ENCODE measurements at regions not wholly inside any gene's neighbourhood (a gene's known extent, or its start where the extent isn't known, plus 50 kb on each side); places are given as distances from the start of the nearest gene placed in this dataset.
"Not testable (repeated sequence)": the region's sequence is repeated elsewhere in the genome, so short reads cannot be mapped to it uniquely, and the experiment has no call there.

- DNase-seq, result no peak
Observed at GRCh38 chr3:178329936-178330335, 206.3 kb upstream of the KCNMB2 start.

- no peak for DNase-seq
Observed at GRCh38 chr3:178334239-178334638, 202.0 kb upstream of the KCNMB2 start.

GRCh38 chr3:178336336-178336735, 199.9 kb upstream of the KCNMB2 start:
- no peak for DNase-seq

GRCh38 chr3:178340506-178340905, 195.7 kb upstream of the KCNMB2 start:
- DNase-seq, result no peak

- no peak for DNase-seq
Observed at GRCh38 chr3:178341636-178342035, 194.6 kb upstream of the KCNMB2 start.

GRCh38 chr3:178342111-178342510, 194.1 kb upstream of the KCNMB2 start:
- DNase-seq, result no peak

GRCh38 chr3:178343433-178344038, 192.7 kb upstream of the KCNMB2 start:
- DNase-seq, result no peak

- no peak for DNase-seq
Observed at GRCh38 chr3:178345944-178346343, 190.3 kb upstream of the KCNMB2 start.

GRCh38 chr3:178348561-178349217, 187.5 kb upstream of the KCNMB2 start:
- not testable (repeated sequence) for DNase-seq

GRCh38 chr3:178349218-178349596, 187.0 kb upstream of the KCNMB2 start:
- DNase-seq, result not testable (repeated sequence)

GRCh38 chr3:178350763-178351162, 185.5 kb upstream of the KCNMB2 start:
- peak; percentile 50 for DNase-seq

- peak; percentile 95 for DNase-seq
Observed at GRCh38 chr3:178352326-178353005, 183.8 kb upstream of the KCNMB2 start.

- peak; percentile 57 for DNase-seq
Observed at GRCh38 chr3:178353006-178353694, 183.1 kb upstream of the KCNMB2 start.

- DNase-seq, result peak; percentile 17
Observed at GRCh38 chr3:178359728-178360127, 176.5 kb upstream of the KCNMB2 start.

GRCh38 chr3:178363048-178363447, 173.2 kb upstream of the KCNMB2 start:
- not testable (repeated sequence) for DNase-seq

- DNase-seq, result no peak
Observed at GRCh38 chr3:178367817-178368617, 168.2 kb upstream of the KCNMB2 start.

GRCh38 chr3:178369006-178369405, 167.2 kb upstream of the KCNMB2 start:
- no peak for DNase-seq

- DNase-seq, result peak; percentile 14
Observed at GRCh38 chr3:178369811-178370210, 166.4 kb upstream of the KCNMB2 start.

GRCh38 chr3:178370387-178370786, 165.8 kb upstream of the KCNMB2 start:
- no peak for DNase-seq

GRCh38 chr3:178381555-178381954, 154.7 kb upstream of the KCNMB2 start:
- peak; percentile 88 for DNase-seq

- peak; percentile 81 for DNase-seq
Observed at GRCh38 chr3:178381971-178382448, 154.2 kb upstream of the KCNMB2 start.

GRCh38 chr3:178382449-178383061, 153.7 kb upstream of the KCNMB2 start:
- peak; percentile 100 for DNase-seq

All from fibroblast of skin of back (primary cell).